ENCODE measurements at regions not wholly inside any gene's neighbourhood (a gene's known extent, or its start where the extent isn't known, plus 50 kb on each side); places are given as distances from the start of the nearest gene placed in this dataset.
"Not testable (repeated sequence)": the region's sequence is repeated elsewhere in the genome, so short reads cannot be mapped to it uniquely, and the experiment has no call there.

DNA sequence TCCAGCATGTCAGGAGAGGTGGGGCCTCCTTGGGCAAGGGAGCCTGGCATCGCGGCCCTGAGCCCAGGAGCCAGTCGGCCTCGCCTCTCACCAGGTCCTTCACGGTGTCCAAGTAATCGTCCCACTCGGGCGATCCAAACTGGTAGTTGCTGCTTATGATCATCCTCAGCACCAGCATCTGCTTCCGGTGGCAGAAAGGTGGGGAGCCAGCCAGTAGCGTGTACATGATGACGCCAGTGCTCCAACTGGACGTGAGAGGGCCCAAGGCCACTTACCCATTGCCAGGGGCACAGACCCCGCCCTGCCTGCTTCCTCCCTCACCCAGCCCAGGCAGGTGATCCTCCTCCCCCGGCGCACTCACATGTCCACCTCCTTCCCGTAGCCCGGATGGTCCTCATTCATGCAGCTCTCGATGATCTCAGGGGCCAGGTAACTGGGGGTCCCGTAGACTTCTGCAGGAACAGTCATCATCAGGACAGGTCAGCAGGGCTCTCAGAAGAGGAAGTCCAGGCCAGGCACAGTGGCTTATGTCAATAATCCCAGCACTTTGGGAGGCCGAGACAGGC lies 214.7 kb downstream of the OR4C45 start:
- no peak for DNase-seq (ENCODE audit: low spot score)

DNA sequence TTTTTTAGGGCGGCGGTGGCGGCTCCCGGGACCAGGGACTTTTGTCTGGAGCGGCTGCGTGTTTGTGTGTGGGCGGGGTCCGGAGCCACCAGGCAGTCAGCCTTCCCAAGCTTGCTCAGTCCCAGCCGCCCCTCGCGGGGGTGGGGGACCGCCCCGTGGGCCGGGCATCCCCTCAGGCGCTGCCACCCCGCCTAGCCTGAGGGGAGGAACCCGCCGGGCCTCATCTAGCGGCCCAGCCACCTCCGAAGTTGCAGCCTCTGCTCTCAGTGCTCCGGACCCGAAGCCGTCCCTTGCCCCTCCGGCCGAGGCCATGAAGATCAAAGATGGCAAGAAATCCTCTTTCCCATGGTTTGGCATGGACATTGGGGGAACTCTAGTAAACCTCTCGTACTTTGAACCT lies 235.2 kb downstream of the OR4C45 start:
- DNase-seq (ENCODE audit: low spot score): no peak

DNA sequence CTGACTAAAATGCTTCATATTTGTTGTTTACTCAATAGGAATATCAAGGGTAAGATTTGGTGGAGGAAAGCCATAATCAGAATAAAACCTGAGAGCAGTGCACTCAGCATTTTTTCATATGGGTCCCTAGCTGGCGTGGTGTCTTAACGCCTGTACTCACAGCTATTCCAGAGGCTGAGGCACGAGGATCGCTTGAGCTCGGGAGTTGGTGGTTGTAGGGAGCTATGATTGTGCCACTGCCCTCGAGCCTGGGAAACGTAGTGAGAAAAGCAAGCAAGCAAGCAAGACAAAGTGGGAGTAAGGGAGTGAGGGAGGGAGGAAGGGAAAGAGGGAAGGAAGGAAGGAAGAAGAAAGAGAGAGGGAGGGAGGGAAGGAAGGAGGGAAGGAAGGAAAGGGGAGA lies 242.5 kb downstream of the OR4C45 start:
- DNase-seq (ENCODE audit: low spot score): no peak

DNA sequence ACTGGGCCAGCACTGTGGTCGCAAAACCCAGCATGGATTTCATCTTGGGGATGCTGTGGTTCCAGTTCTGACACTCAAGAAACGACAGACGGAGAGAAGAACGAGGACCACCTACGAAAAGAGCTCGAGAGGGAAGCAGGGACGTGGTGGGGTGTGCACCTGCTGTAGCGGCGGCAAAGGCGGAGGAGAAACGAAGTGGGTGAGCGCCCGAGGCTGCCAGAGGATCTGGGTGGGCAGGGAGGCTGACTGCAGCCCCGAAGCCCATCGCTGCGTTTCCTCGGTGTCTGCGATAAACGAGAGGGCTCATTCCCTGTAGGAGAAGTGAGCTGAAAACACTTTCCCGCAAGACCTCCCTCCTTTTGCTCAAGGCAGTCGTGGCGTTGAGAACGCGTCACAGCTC lies 246.1 kb downstream of the OR4C45 start:
- no peak for DNase-seq (ENCODE audit: low spot score)

DNA sequence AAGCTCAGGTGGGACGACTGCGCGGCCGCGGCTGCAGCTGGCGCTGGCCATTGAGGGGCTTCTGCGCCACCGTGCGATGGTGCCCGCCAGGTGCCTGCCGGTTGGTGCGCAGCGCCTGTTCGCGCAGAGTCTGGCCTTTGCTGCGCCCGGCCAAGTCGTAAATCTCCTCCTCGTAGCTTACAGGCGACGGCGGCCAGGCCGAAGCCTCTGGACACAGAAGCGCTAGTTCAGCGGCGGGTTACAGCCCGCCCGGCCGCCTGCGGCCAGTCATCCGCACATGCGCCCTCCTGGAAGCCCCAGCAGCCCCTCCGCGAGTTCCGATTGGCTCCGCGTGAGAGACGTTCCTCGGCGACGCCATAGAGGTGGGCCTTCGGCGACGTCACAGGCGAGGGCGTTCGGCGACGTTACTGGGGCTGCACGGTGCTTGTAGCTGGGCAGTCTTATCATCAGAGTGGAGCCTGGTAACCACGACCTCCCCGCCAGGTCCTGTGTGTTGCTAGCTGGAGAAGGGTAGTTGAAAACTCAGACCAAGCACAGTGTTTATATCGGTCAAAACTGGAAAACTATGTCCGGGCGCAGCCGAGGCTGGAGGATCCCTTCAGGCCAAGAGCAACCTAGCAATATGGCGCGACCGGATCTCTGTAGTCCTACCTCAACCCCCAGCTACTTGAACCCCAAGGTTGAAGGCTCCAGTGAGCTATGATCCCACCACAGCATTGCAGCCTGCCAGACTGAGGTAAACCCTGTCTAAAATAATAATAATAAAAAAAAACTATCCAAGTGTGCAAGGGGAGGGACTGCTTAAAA lies 265.7 kb downstream of the OR4C45 start:
- no peak for DNase-seq (ENCODE audit: low spot score)

DNA sequence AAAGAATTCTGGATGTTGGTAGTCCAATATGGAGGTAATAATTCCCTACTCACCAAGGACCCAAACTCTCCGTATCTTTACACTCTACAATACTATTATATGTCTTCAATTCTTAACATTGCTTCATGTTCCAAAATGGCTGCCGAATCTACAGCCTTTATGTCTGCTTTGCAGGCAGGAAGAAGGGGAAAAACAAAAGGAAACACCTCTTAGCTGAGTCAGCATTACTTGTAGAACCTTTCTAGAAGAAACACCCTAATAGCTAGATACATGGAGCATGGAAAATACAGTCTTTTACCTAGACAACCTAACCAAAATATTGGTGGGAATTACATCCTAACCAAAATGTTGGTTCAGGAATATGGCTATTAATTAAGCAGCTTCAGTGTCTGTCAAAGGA lies 298.0 kb downstream of the OR4C45 start:
- not testable (repeated sequence) for DNase-seq (ENCODE audit: low spot score)

DNA sequence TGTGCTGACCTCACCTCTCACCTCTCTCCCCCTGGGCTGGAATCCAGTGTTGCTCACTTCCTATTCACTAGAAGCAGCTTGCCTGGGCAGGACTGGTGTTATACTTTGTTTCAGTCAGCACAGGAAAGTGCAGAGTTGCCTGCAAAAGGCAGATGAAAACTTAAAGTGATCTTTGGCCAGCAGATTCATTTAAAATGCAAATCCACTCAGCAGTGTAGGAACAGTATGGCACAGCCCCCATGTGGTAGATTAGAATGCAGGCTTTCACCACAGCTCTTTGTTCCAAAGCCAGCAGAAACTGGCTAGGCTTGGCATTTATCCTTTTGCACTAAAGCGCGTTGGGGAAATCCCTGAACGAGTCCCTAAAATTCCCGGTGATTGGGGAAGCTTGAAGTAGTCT lies 301.2 kb downstream of the OR4C45 start:
- no peak for DNase-seq (ENCODE audit: low spot score)

DNA sequence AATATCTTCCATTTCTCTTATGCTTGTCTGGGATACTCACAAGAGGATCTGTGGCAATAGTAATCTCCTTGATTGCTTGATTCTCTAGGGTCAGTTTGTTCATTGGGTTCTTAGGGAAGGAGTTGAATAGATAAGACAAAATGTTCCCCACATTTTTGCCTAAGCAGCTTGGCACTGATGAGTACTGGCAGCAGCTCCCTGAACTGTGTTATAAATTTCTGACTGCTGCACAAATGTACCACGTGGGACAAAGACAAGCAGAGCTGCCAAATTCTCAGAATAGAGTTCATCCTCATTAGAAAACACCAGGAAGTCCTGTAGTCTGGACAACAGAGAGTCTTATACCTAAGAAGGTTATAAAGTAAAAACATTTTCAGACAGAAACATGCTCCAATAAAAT lies 304.8 kb downstream of the OR4C45 start:
- DNase-seq (ENCODE audit: low spot score): not testable (repeated sequence)

DNA sequence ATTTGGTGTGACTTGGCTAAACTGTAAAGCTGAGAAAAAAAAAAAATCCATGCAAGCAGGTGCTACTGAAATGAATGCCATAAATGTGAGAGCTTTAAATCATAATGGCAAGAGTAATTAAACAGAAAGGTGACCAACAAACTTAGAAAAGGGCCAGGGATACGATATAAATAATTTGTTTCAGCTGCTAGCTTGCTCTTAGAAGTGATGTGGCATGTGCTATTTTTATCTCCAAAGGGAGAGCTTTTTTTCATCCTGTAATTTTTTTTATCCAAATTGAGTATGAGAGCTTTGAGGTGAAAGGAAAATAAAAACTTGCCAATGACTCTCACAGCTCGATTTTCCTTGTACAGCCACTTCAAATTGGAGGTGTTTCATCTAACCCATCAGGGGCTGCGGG lies 315.3 kb downstream of the OR4C45 start:
- not testable (repeated sequence) for DNase-seq (ENCODE audit: low spot score)

DNA sequence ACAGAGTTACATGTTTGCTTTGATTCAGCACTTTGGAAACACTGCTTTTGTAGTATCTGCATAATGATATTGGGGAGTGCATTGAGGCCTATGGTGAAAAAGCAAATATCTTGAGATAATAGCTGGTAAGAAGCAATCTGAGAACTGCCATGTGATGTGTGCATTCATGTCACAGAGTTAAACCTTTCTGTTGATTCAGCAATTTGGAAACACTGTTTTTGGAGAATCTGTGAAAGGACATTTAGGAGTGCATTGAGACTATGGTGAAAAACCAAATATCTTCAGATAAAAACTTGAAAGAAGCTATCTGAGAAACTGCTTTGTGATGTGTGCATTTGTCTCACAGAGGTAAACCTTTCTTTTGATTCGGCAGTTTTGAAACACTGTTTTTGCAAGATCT lies 346.8 kb downstream of the OR4C45 start:
- DNase-seq (ENCODE audit: low spot score): no peak

DNA sequence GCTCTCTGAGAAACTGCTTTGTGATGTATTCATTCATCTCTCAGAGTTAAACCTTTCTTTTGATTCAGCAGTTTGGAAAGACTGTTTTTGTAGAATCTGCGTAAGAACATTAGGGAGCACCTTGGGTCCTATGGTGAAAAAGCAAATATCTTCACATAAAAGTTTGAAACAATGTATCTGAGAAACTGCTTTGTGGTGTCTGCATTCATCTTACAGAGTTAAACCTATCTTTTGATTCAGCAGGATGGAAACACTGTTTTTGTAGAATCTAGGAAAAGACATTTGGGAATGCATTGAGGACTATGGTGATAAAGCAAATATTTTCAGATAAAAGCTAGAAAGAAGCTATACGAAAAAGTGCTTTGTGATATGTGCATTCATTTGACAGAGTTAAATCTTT lies 361.3 kb downstream of the OR4C45 start:
- no peak for DNase-seq (ENCODE audit: low spot score)

DNA sequence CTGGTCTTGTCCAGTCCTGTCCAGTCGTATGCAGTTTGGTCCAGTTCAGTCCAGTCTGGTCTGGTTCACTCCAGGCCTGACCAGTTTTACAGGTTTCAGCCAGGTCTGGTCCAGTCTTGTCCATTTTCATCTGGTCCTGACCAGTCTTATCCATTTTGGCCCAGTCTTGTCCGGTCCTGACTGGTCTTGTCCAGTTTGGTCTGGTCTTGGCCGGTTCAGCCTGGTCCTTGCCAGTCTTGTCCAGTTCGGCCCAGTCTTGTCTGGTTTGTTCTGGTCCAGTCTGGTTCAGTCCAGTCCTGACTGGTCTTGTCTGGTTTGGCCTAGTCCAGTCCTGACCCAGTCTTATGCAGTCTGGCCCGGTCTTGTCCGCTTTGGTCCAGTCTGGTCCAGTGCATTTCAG lies 380.2 kb downstream of the OR4C45 start:
- DNase-seq (ENCODE audit: low spot score): no peak

DNA sequence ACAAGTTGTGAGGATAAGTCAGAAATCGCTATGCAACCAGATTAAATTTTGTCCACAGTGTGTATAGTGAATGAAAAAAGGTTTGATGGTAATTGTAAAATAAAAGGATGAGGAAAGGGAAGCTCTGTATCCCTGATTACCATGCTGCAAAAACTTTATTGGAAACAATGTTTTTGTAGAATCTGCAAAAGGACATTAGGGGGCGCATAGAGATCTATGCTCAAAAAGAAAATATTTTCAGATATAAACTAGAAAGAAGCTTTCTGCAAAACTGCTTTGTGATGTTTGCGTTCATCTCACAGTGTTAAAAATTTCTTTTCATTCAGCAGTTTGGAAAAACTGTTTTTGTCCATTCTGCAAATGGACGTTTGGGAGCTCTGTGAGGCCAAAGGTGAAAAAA lies 390.5 kb downstream of the OR4C45 start:
- DNase-seq (ENCODE audit: low spot score): no peak
